ENCODE measurements at regions not wholly inside any gene's neighbourhood (a gene's known extent, or its start where the extent isn't known, plus 50 kb on each side); places are given as distances from the start of the nearest gene placed in this dataset.
A peak's percentile ranks its signal among the peaks of the same experiment; 100 is the strongest.
"Not testable (repeated sequence)": the region's sequence is repeated elsewhere in the genome, so short reads cannot be mapped to it uniquely, and the experiment has no call there.

GRCh38 chr10:76815505-76815904 is 822.1 kb downstream of the KCNMA1 start:
- H3K36me3 Mint-ChIP-seq = not testable (repeated sequence)

GRCh38 chr10:76811430-76811829 is 826.2 kb downstream of the KCNMA1 start:
- no peak for DNase-seq (ENCODE audit: low spot score in 2 of 2)
- Mint-ChIP-seq H3K9me3 (peaks cover 0 to 24% of the 10 kb centered on the region in 2 donors), H3K36me3 (no peaks in the 10 kb centered on the region), H3K27ac (no peak overlapping the region)
- no peak for ATAC-seq

More at GRCh38 chr10:76815505-76815904, 822.1 kb downstream of the KCNMA1 start:
- not testable (repeated sequence) for DNase-seq (ENCODE audit: low spot score in 2 of 2); ATAC-seq; H3K27ac Mint-ChIP-seq
- peaks cover 0 to 22% of the 10 kb centered on the region in 2 donors for H3K9me3 Mint-ChIP-seq

GRCh38 chr10:76788452-76788811 is 849.2 kb downstream of the KCNMA1 start:
- H3K9me3 Mint-ChIP-seq = peaks cover 0 to 15% of the 10 kb centered on the region in 2 donors
- H3K27ac Mint-ChIP-seq = no peak overlapping the region
- ATAC-seq = no peak
- no peaks in the 10 kb centered on the region for H3K36me3 Mint-ChIP-seq
- DNase-seq (ENCODE audit: low spot score in 2 of 2) = no peak

- Mint-ChIP-seq H3K9me3 (peaks cover 0 to 16% of the 10 kb centered on the region in 2 donors), H3K36me3 (no peaks in the 10 kb centered on the region), H3K27ac (no peak overlapping the region)
- no peak for ATAC-seq
- no peak for DNase-seq (ENCODE audit: low spot score in 2 of 2)
These were observed 849.7 kb downstream of the KCNMA1 start for GRCh38 chr10:76787746-76788451.

- H3K9me3 Mint-ChIP-seq = peaks cover 0 to 18% of the 10 kb centered on the region in 2 donors
- H3K27ac Mint-ChIP-seq = no peak overlapping the region
- no peak for DNase-seq (ENCODE audit: low spot score in 2 of 2)
- H3K36me3 Mint-ChIP-seq = no peaks in the 10 kb centered on the region
- no peak for ATAC-seq
These were observed 851.0 kb downstream of the KCNMA1 start for GRCh38 chr10:76786504-76787072.

GRCh38 chr10:76784076-76784475 is 853.5 kb downstream of the KCNMA1 start:
- H3K36me3 Mint-ChIP-seq = no peaks in the 10 kb centered on the region
- H3K9me3 Mint-ChIP-seq = peaks cover 4 to 17% of the 10 kb centered on the region in 2 donors
- no peak overlapping the region for H3K27ac Mint-ChIP-seq
- ATAC-seq = no peak
- no peak for DNase-seq (ENCODE audit: low spot score in 2 of 2)

- no peak for DNase-seq (ENCODE audit: low spot score in 2 of 2)
- no peak overlapping the region for H3K27ac Mint-ChIP-seq
These were observed 857.8 kb downstream of the KCNMA1 start for GRCh38 chr10:76779796-76780301.

GRCh38 chr10:76778914-76779795 is 858.5 kb downstream of the KCNMA1 start:
- no peak for ATAC-seq
- Mint-ChIP-seq H3K36me3 (peaks cover 0 to 5% of the 10 kb centered on the region in 2 donors), H3K27ac (no peak overlapping the region), H3K9me3 (peaks cover 8 to 20% of the 10 kb centered on the region in 2 donors)
- DNase-seq (ENCODE audit: low spot score in 2 of 2) = no peak

More at GRCh38 chr10:76779796-76780301, 857.8 kb downstream of the KCNMA1 start:
- Mint-ChIP-seq H3K36me3 (peaks cover 0 to 3% of the 10 kb centered on the region in 2 donors), H3K9me3 (peaks cover 8 to 15% of the 10 kb centered on the region in 2 donors)
- ATAC-seq = no peak

GRCh38 chr10:76774987-76775603 is 862.5 kb downstream of the KCNMA1 start:
- Mint-ChIP-seq H3K9me3 (peaks cover 8 to 20% of the 10 kb centered on the region in 2 donors), H3K27ac (peak overlapping the region; percentile 60 to 79), H3K36me3 (peaks cover 0 to 10% of the 10 kb centered on the region in 2 donors)
- DNase-seq (ENCODE audit: low spot score in 2 of 2) (no peak), ATAC-seq (no peak)

- no peak for DNase-seq (ENCODE audit: low spot score in 2 of 2)
These were observed 868.0 kb downstream of the KCNMA1 start for GRCh38 chr10:76769582-76769981.

GRCh38 chr10:76769161-76769560 is 868.4 kb downstream of the KCNMA1 start:
- no peak for ATAC-seq
- H3K36me3 Mint-ChIP-seq = peaks cover 0 to 5% of the 10 kb centered on the region in 2 donors
- peaks cover 0 to 8% of the 10 kb centered on the region in 2 donors for H3K9me3 Mint-ChIP-seq
- DNase-seq (ENCODE audit: low spot score in 2 of 2) = no peak
- H3K27ac Mint-ChIP-seq = no peak overlapping the region

More at GRCh38 chr10:76769582-76769981, 868.0 kb downstream of the KCNMA1 start:
- no peak for ATAC-seq
- Mint-ChIP-seq H3K27ac (no peak overlapping the region), H3K36me3 (peaks cover 0 to 5% of the 10 kb centered on the region in 2 donors), H3K9me3 (peaks cover 0 to 10% of the 10 kb centered on the region in 2 donors)

- ATAC-seq (no peak), DNase-seq (ENCODE audit: low spot score in 2 of 2) (no peak)
- H3K36me3 Mint-ChIP-seq = no peaks in the 10 kb centered on the region
- H3K9me3 Mint-ChIP-seq = no peaks in the 10 kb centered on the region
- H3K27ac Mint-ChIP-seq = no peak overlapping the region
These were observed 870.9 kb downstream of the KCNMA1 start for GRCh38 chr10:76766682-76767081.

- not testable (repeated sequence) for H3K27ac Mint-ChIP-seq; ATAC-seq; H3K9me3 Mint-ChIP-seq; DNase-seq (ENCODE audit: low spot score in 2 of 2); H3K36me3 Mint-ChIP-seq
These were observed 872.7 kb downstream of the KCNMA1 start for GRCh38 chr10:76764921-76765320.

GRCh38 chr10:76764177-76764576 is 873.4 kb downstream of the KCNMA1 start:
- Mint-ChIP-seq H3K9me3 (peaks cover 6 to 7% of the 10 kb centered on the region in 2 donors), H3K27ac (no peak overlapping the region), H3K36me3 (no peaks in the 10 kb centered on the region)
- ATAC-seq (no peak), DNase-seq (ENCODE audit: low spot score in 2 of 2) (no peak)

- no peak overlapping the region for H3K27ac Mint-ChIP-seq
- ATAC-seq = no peak
- no peaks in the 10 kb centered on the region for H3K36me3 Mint-ChIP-seq
- DNase-seq (ENCODE audit: low spot score in 2 of 2) = no peak
- H3K9me3 Mint-ChIP-seq = peaks cover 6 to 7% of the 10 kb centered on the region in 2 donors
These were observed 874.2 kb downstream of the KCNMA1 start for GRCh38 chr10:76763376-76763775.

GRCh38 chr10:76759681-76760080 is 877.9 kb downstream of the KCNMA1 start:
- H3K9me3 Mint-ChIP-seq = peaks cover 6 to 7% of the 10 kb centered on the region in 2 donors
- no peak overlapping the region for H3K27ac Mint-ChIP-seq
- no peak for DNase-seq (ENCODE audit: low spot score in 2 of 2)
- no peaks in the 10 kb centered on the region for H3K36me3 Mint-ChIP-seq
- no peak for ATAC-seq

Data from activated naive CD4-positive, alpha-beta T cell treated with anti-CD3 and anti-CD28 coated beads, Interleukin-2, amount 50 U/mL, for 72 hours (primary cell).